Activated CD4-positive, alpha-beta T cell treated with anti-CD3 and anti-CD28 coated beads for 36 hours (primary cell): ENCODE measurements at regions not wholly inside any gene's neighbourhood (a gene's known extent, or its start where the extent isn't known, plus 50 kb on each side); places are given as distances from the start of the nearest gene placed in this dataset.
"Not testable (repeated sequence)": the region's sequence is repeated elsewhere in the genome, so short reads cannot be mapped to it uniquely, and the experiment has no call there.

Source experiments
- ATAC-seq: fragments of 200-7000 bp; cut with Tn5 transposase; one replicate; pipeline ENCODE4 v1.10.0; 2021; ENCODE audit warnings: mild to moderate bottlenecking, moderate library complexity
- CTCF ChIA-PET: fragments of 350-600 bp; sonication (Branson Sonifier 250); formaldehyde crosslinking; loops from one replicate; lab custom pipeline; 2021; ENCODE audit warnings: antibody characterized with exemption; lab: Charles Lee
- POLR2A ChIA-PET: fragments of 350-600 bp; sonication (Branson Sonifier 250); formaldehyde crosslinking; loops from one replicate; lab custom pipeline; 2021; ENCODE audit warnings: antibody characterized with exemption, inconsistent platforms; lab: Charles Lee
- DNase-seq: peaks from one replicate; pipeline ENCODE4 v3.0.0-alpha.2; 2020
- H3K27ac Mint-ChIP-seq: one replicate; pipeline ENCODE4 v1.8.0; 2021; ENCODE audit warnings: mixed read lengths
- H3K27me3 Mint-ChIP-seq: one replicate; pipeline ENCODE4 v1.8.0; 2021; ENCODE audit warnings: mixed read lengths
- H3K36me3 Mint-ChIP-seq: one replicate; pipeline ENCODE4 v1.8.0; 2021; ENCODE audit warnings: low read depth, mixed read lengths
- H3K4me1 Mint-ChIP-seq: one replicate; pipeline ENCODE4 v1.8.0; 2021; ENCODE audit warnings: mixed read lengths
- H3K4me3 Mint-ChIP-seq: one replicate; pipeline ENCODE4 v1.8.0; 2021; ENCODE audit warnings: mild to moderate bottlenecking, moderate library complexity, mixed read lengths
- H3K9me3 Mint-ChIP-seq: one replicate; pipeline ENCODE4 v1.8.0; 2021; ENCODE audit warnings: low read depth, mixed read lengths
- intact Hi-C, 2 experiments: fragments of 100-400 bp; cut with DNase I in 1 of 2; cut with micrococcal nuclease in 1 of 2; formaldehyde crosslinking; loops; one replicate each; pipeline versions ENCODE4 v1.14.2 to v1.15.1; 2022 to 2024; cut with DNase I, micrococcal nuclease

GRCh38 chr5:86731319-86732117 is 113.8 kb downstream of the COX7C start:
- H3K27me3 Mint-ChIP-seq, CTCF ChIA-PET, DNase-seq, POLR2A ChIA-PET, H3K27ac Mint-ChIP-seq, H3K9me3 Mint-ChIP-seq, H3K4me3 Mint-ChIP-seq, intact Hi-C loops, H3K4me1 Mint-ChIP-seq, ATAC-seq, H3K36me3 Mint-ChIP-seq: not testable (repeated sequence)

GRCh38 chr5:86735370-86735769 is 117.6 kb downstream of the COX7C start:
- ChIA-PET POLR2A (no interaction called here), CTCF (no interaction called here)
- intact Hi-C loops = no loop called here
- Mint-ChIP-seq H3K27me3 (no peaks in the 10 kb centered on the region), H3K36me3 (no peaks in the 10 kb centered on the region), H3K27ac (no peak overlapping the region), H3K4me1 (no peaks in the 10 kb centered on the region), H3K9me3 (peaks cover 19% of the 10 kb centered on the region), H3K4me3 (no peak overlapping the region)
- DNase-seq (no peak), ATAC-seq (no peak)

GRCh38 chr5:86737579-86737978 is 119.8 kb downstream of the COX7C start:
- H3K36me3 Mint-ChIP-seq = no peaks in the 10 kb centered on the region
- no peak overlapping the region for H3K27ac Mint-ChIP-seq
- ChIA-PET CTCF (no interaction called here), POLR2A (no interaction called here)
- intact Hi-C loops = no loop called here
- no peaks in the 10 kb centered on the region for H3K4me1 Mint-ChIP-seq
- H3K4me3 Mint-ChIP-seq = no peak overlapping the region
- ATAC-seq (no peak), DNase-seq (no peak)
- H3K9me3 Mint-ChIP-seq = peaks cover 17% of the 10 kb centered on the region
- peaks cover 3% of the 10 kb centered on the region for H3K27me3 Mint-ChIP-seq

GRCh38 chr5:86748538-86749105 is 130.9 kb downstream of the COX7C start:
- Mint-ChIP-seq H3K4me3 (no peak overlapping the region), H3K27ac (no peak overlapping the region), H3K4me1 (no peaks in the 10 kb centered on the region), H3K27me3 (no peaks in the 10 kb centered on the region), H3K9me3 (no peaks in the 10 kb centered on the region), H3K36me3 (no peaks in the 10 kb centered on the region)
- ChIA-PET CTCF (no interaction called here), POLR2A (no interaction called here)
- ATAC-seq (no peak), DNase-seq (no peak)
- intact Hi-C loops = no loop called here

GRCh38 chr5:86749841-86750240 is 132.1 kb downstream of the COX7C start:
- Mint-ChIP-seq H3K27ac (no peak overlapping the region), H3K4me3 (no peak overlapping the region), H3K4me1 (no peaks in the 10 kb centered on the region), H3K36me3 (no peaks in the 10 kb centered on the region), H3K9me3 (no peaks in the 10 kb centered on the region), H3K27me3 (no peaks in the 10 kb centered on the region)
- intact Hi-C loops = no loop called here
- DNase-seq (no peak), ATAC-seq (no peak)
- CTCF ChIA-PET = no interaction called here
- POLR2A ChIA-PET = no interaction called here

GRCh38 chr5:86756839-86757238 is 139.1 kb downstream of the COX7C start:
- intact Hi-C loops = no loop called here
- no peak overlapping the region for H3K27ac Mint-ChIP-seq

GRCh38 chr5:86757824-86758223 is 140.1 kb downstream of the COX7C start:
- ATAC-seq (no peak), DNase-seq (no peak)
- POLR2A ChIA-PET = no interaction called here
- H3K36me3 Mint-ChIP-seq = no peaks in the 10 kb centered on the region
- no peaks in the 10 kb centered on the region for H3K9me3 Mint-ChIP-seq
- CTCF ChIA-PET = no interaction called here
- intact Hi-C loops = no loop called here
- no peaks in the 10 kb centered on the region for H3K4me1 Mint-ChIP-seq
- H3K27ac Mint-ChIP-seq = no peak overlapping the region
- no peak overlapping the region for H3K4me3 Mint-ChIP-seq
- peaks cover 7% of the 10 kb centered on the region for H3K27me3 Mint-ChIP-seq

More at GRCh38 chr5:86756839-86757238, 139.1 kb downstream of the COX7C start:
- Mint-ChIP-seq H3K9me3 (no peaks in the 10 kb centered on the region), H3K27me3 (peaks cover 7% of the 10 kb centered on the region), H3K4me1 (no peaks in the 10 kb centered on the region), H3K36me3 (no peaks in the 10 kb centered on the region), H3K4me3 (no peak overlapping the region)
- ATAC-seq (no peak), DNase-seq (no peak)
- ChIA-PET CTCF (interaction anchor here (1.1 kb wide), 1 partner anchor 10 kb away, joined by 3 read pairs; no protein-coding TSS in a partner anchor), POLR2A (no interaction called here)

- ChIA-PET CTCF (interaction anchor here (0.9 kb wide), 1 partner anchor 30 kb away, joined by 3 read pairs; no protein-coding TSS in a partner anchor), POLR2A (no interaction called here)
- ATAC-seq (no peak), DNase-seq (no peak)
- Mint-ChIP-seq H3K4me3 (no peak overlapping the region), H3K9me3 (no peaks in the 10 kb centered on the region), H3K4me1 (no peaks in the 10 kb centered on the region), H3K36me3 (no peaks in the 10 kb centered on the region), H3K27ac (no peak overlapping the region), H3K27me3 (peaks cover 9% of the 10 kb centered on the region)
- intact Hi-C loops = no loop called here
These were observed 142.9 kb downstream of the COX7C start for GRCh38 chr5:86760661-86761060.

- Mint-ChIP-seq H3K27ac (no peak overlapping the region), H3K4me1 (no peaks in the 10 kb centered on the region), H3K4me3 (no peak overlapping the region), H3K36me3 (no peaks in the 10 kb centered on the region), H3K27me3 (peaks cover 5% of the 10 kb centered on the region), H3K9me3 (no peaks in the 10 kb centered on the region)
- intact Hi-C loops = no loop called here
- ChIA-PET POLR2A (no interaction called here), CTCF (no interaction called here)
- no peak for ATAC-seq
- no peak for DNase-seq
These were observed 146.2 kb downstream of the COX7C start for GRCh38 chr5:86763929-86764328.

- peaks cover 2% of the 10 kb centered on the region for H3K27me3 Mint-ChIP-seq
- DNase-seq (no peak), ATAC-seq (no peak)
- ChIA-PET POLR2A (no interaction called here), CTCF (interaction anchor here (1.6 kb wide), 1 partner anchor 9 kb away, joined by 3 read pairs; no protein-coding TSS in a partner anchor)
- no peaks in the 10 kb centered on the region for H3K36me3 Mint-ChIP-seq
- H3K4me3 Mint-ChIP-seq = no peak overlapping the region
- peaks cover 6% of the 10 kb centered on the region for H3K9me3 Mint-ChIP-seq
- intact Hi-C loops = no loop called here
- H3K27ac Mint-ChIP-seq = no peak overlapping the region
- H3K4me1 Mint-ChIP-seq = no peaks in the 10 kb centered on the region
These were observed 148.2 kb downstream of the COX7C start for GRCh38 chr5:86765778-86766502.

- no peak for DNase-seq
- no peak for ATAC-seq
- Mint-ChIP-seq H3K4me1 (no peaks in the 10 kb centered on the region), H3K9me3 (peaks cover 9% of the 10 kb centered on the region), H3K4me3 (no peak overlapping the region), H3K27ac (no peak overlapping the region), H3K36me3 (no peaks in the 10 kb centered on the region), H3K27me3 (peaks cover 2% of the 10 kb centered on the region)
- ChIA-PET POLR2A (no interaction called here), CTCF (no interaction called here)
- intact Hi-C loops = no loop called here
These were observed 151.0 kb downstream of the COX7C start for GRCh38 chr5:86768699-86769202.
